SK-N-SH treated with all-trans-retinoic acid at 6 μM for 48 hours (cell line): ENCODE measurements at regions not wholly inside any gene's neighbourhood (a gene's known extent, or its start where the extent isn't known, plus 50 kb on each side); places are given as distances from the start of the nearest gene placed in this dataset.

Experiments
- ARNTL ChIP-seq: fragments of 450-650 bp; formaldehyde crosslinking; IDR thresholded peaks from 2 replicates; pipeline ENCODE4 v1.5.0; 2020; ENCODE audit warnings: low read depth, mild to moderate bottlenecking, moderate library complexity, borderline replicate concordance
- CREB5 ChIP-seq: fragments of 250-450 bp; sonication (Bioruptor Pico); IDR thresholded peaks from 2 replicates; pipeline ENCODE4 v1.5.1; 2020; ENCODE audit warnings: low read depth, mild to moderate bottlenecking, moderate library complexity
- CSRNP3 ChIP-seq: fragments of 250-450 bp; sonication (Bioruptor Pico); IDR thresholded peaks from 2 replicates; pipeline ENCODE4 v1.5.1; 2021; ENCODE audit warnings: mild to moderate bottlenecking, moderate library complexity
- ESRRG ChIP-seq: fragments of 250-450 bp; sonication (Bioruptor Pico); IDR thresholded peaks from 2 replicates; pipeline ENCODE4 v1.6.1; 2021; ENCODE audit warnings: mild to moderate bottlenecking
- GLIS3 ChIP-seq: fragments of 250-450 bp; sonication (Bioruptor Pico); IDR thresholded peaks from 2 replicates; pipeline ENCODE4 v1.5.0; 2020; ENCODE audit warnings: mild to moderate bottlenecking, moderate library complexity
- ISL1 ChIP-seq: fragments of 250-450 bp; sonication (Bioruptor Pico); IDR thresholded peaks from 2 replicates; pipeline ENCODE4 v2.1.2; 2022; ENCODE audit warnings: mild to moderate bottlenecking, moderate library complexity
- OSR1 ChIP-seq: fragments of 250-450 bp; sonication (Bioruptor Pico); IDR thresholded peaks from 2 replicates; pipeline ENCODE4 v1.8.0; 2022; ENCODE audit warnings: moderate library complexity, mild to moderate bottlenecking, inconsistent platforms
- POU6F1 ChIP-seq: fragments of 250-450 bp; sonication (Bioruptor Pico); IDR thresholded peaks from 2 replicates; pipeline ENCODE4 v1.8.0; 2021; ENCODE audit warnings: low read depth, mild to moderate bottlenecking, moderate library complexity, borderline replicate concordance
- ZC3H10 ChIP-seq: fragments of 250-450 bp; sonication (Bioruptor Pico); IDR thresholded peaks from 2 replicates; pipeline ENCODE4 v1.5.1; 2021; ENCODE audit warnings: mild to moderate bottlenecking, moderate library complexity
- ZFP3 ChIP-seq: fragments of 250-450 bp; sonication (Bioruptor Pico); IDR thresholded peaks from 2 replicates; pipeline ENCODE4 v1.5.0; 2020; ENCODE audit warnings: mild to moderate bottlenecking, moderate library complexity
- ZFP30 ChIP-seq: fragments of 450-650 bp; formaldehyde crosslinking; IDR thresholded peaks from 2 replicates; pipeline ENCODE4 v1.5.0; 2022; ENCODE audit warnings: mild to moderate bottlenecking, moderate library complexity
- ZNF565 ChIP-seq: fragments of 450-650 bp; formaldehyde crosslinking; conservative IDR thresholded peaks from 2 replicates; pipeline ENCODE4 v1.5.0; 2020; ENCODE audit warnings: low read depth, mild to moderate bottlenecking, moderate library complexity
- ZNF70 ChIP-seq: fragments of 450-650 bp; formaldehyde crosslinking; IDR thresholded peaks from 2 replicates; pipeline ENCODE4 v1.5.0; 2020; ENCODE audit warnings: mild to moderate bottlenecking, moderate library complexity

- no peak for TF ChIP-seq ZFP30
- TF ChIP-seq ARNTL (CRISPR knock-in tag), result no peak
- no peak for TF ChIP-seq OSR1 (CRISPR knock-in tag)
- TF ChIP-seq ZNF70 (CRISPR knock-in tag), result no peak
- no peak for TF ChIP-seq ESRRG (CRISPR knock-in tag)
- no peak for TF ChIP-seq POU6F1 (CRISPR knock-in tag)
- no peak for TF ChIP-seq CREB5
- TF ChIP-seq ZNF565 (CRISPR knock-in tag), result no peak
- TF ChIP-seq ZFP3 (CRISPR knock-in tag), result no peak
- no peak for TF ChIP-seq CSRNP3 (CRISPR knock-in tag)
- no peak for TF ChIP-seq ISL1
- no peak for TF ChIP-seq ZC3H10 (CRISPR knock-in tag)
- TF ChIP-seq GLIS3, result no peak
Measured at GRCh38 chrX:141469469-141469868, 115.1 kb downstream of the SPANXA1 start.
